ENCODE measurements at regions not wholly inside any gene's neighbourhood (a gene's known extent, or its start where the extent isn't known, plus 50 kb on each side); places are given as distances from the start of the nearest gene placed in this dataset.

GRCh38 chr13:40103864-40104263 lies 448.4 kb downstream of the COG6 start:
- Histone ChIP-seq H3K27ac (ENCODE audit: low read depth, low read length) (no peak overlapping the region), H3K9me3 (ENCODE audit: control insufficient read depth, insufficient read depth, low read length) (no peaks in the 10 kb centered on the region), H3K27me3 (ENCODE audit: control insufficient read depth, insufficient read depth, low read length) (no peaks in the 10 kb centered on the region), H3K4me3 (ENCODE audit: low read depth, low read length) (no peak overlapping the region)
- ChIA-PET POLR2A (no interaction called here), CTCF (no interaction called here)
- TF ChIP-seq CTCF (IDR thresholded peaks at IDR 0.05; ENCODE audit: low read depth, low read length) = no peak
- no peak for DNase-seq (ENCODE audit: low read depth, low spot score)

GRCh38 chr13:40105231-40105630 lies 449.8 kb downstream of the COG6 start:
- ChIA-PET POLR2A (no interaction called here), CTCF (no interaction called here)
- no peak for DNase-seq (ENCODE audit: low read depth, low spot score)
- Histone ChIP-seq H3K27ac (ENCODE audit: low read depth, low read length) (no peak overlapping the region), H3K27me3 (ENCODE audit: control insufficient read depth, insufficient read depth, low read length) (no peaks in the 10 kb centered on the region), H3K9me3 (ENCODE audit: control insufficient read depth, insufficient read depth, low read length) (no peaks in the 10 kb centered on the region), H3K4me3 (ENCODE audit: low read depth, low read length) (no peak overlapping the region)
- no peak for TF ChIP-seq CTCF (IDR thresholded peaks at IDR 0.05; ENCODE audit: low read depth, low read length)

- CTCF ChIA-PET = no interaction called here
- POLR2A ChIA-PET = no interaction called here
- H3K4me3 ChIP-seq (ENCODE audit: low read depth, low read length) = no peak overlapping the region
- no peak for TF ChIP-seq CTCF (IDR thresholded peaks at IDR 0.05; ENCODE audit: low read depth, low read length)
- H3K27ac ChIP-seq (ENCODE audit: low read depth, low read length) = no peak overlapping the region
- no peaks in the 10 kb centered on the region for H3K27me3 ChIP-seq (ENCODE audit: control insufficient read depth, insufficient read depth, low read length)
- H3K9me3 ChIP-seq (ENCODE audit: control insufficient read depth, insufficient read depth, low read length) = no peaks in the 10 kb centered on the region
- DNase-seq (ENCODE audit: low read depth, low spot score) = peak; percentile 70
Measured at GRCh38 chr13:40109351-40109844, 453.9 kb downstream of the COG6 start.

GRCh38 chr13:40113643-40114304 lies 458.3 kb downstream of the COG6 start:
- no peaks in the 10 kb centered on the region for H3K9me3 ChIP-seq (ENCODE audit: control insufficient read depth, insufficient read depth, low read length)
- TF ChIP-seq CTCF (IDR thresholded peaks at IDR 0.05; ENCODE audit: low read depth, low read length) = no peak
- ChIA-PET CTCF (interaction anchor here (0.6 kb wide), 1 partner anchor 429 kb away, joined by 4 read pairs; no protein-coding TSS in a partner anchor), POLR2A (no interaction called here)
- no peak overlapping the region for H3K4me3 ChIP-seq (ENCODE audit: low read depth, low read length)
- H3K27me3 ChIP-seq (ENCODE audit: control insufficient read depth, insufficient read depth, low read length) = no peaks in the 10 kb centered on the region
- H3K27ac ChIP-seq (ENCODE audit: low read depth, low read length) = no peak overlapping the region
- no peak for DNase-seq (ENCODE audit: low read depth, low spot score)

GRCh38 chr13:40114305-40114896 lies 458.9 kb downstream of the COG6 start:
- CTCF ChIA-PET = no interaction called here
- no peak for DNase-seq (ENCODE audit: low read depth, low spot score)
- Histone ChIP-seq H3K27me3 (ENCODE audit: control insufficient read depth, insufficient read depth, low read length) (no peaks in the 10 kb centered on the region), H3K9me3 (ENCODE audit: control insufficient read depth, insufficient read depth, low read length) (no peaks in the 10 kb centered on the region), H3K4me3 (ENCODE audit: low read depth, low read length) (no peak overlapping the region), H3K27ac (ENCODE audit: low read depth, low read length) (no peak overlapping the region)
- TF ChIP-seq CTCF (IDR thresholded peaks at IDR 0.05; ENCODE audit: low read depth, low read length) = no peak
- POLR2A ChIA-PET = no interaction called here

All from AG04450 (cell line).